Fibroblast of lung (primary cell): ENCODE measurements at regions not wholly inside any gene's neighbourhood (a gene's known extent, or its start where the extent isn't known, plus 50 kb on each side); places are given as distances from the start of the nearest gene placed in this dataset.

Experiments used
- DNase-seq, 2 donors: peaks; one replicate each; pipeline versions ENCODE4 v3.0.0 to v3.0.0-alpha.2; 2010; ENCODE audit warnings: low read depth in 2 of 2
- H2AFZ ChIP-seq: 2 replicates; pipeline ENCODE4 v1.5.1; 2012; ENCODE audit warnings: low read length, control low read depth, inconsistent platforms
- H3K27ac ChIP-seq: 2 replicates; pipeline ENCODE4 v1.5.1; 2011; ENCODE audit warnings: low read length, control low read depth; ENCODE audit not compliant: insufficient read depth
- H3K27me3 ChIP-seq: 2 replicates; pipeline ENCODE4 v1.5.1; 2011; ENCODE audit warnings: mild to moderate bottlenecking, low read length; ENCODE audit not compliant: control insufficient read depth, insufficient read depth
- H3K36me3 ChIP-seq: 2 replicates; pipeline ENCODE4 v1.5.1; 2011; ENCODE audit warnings: low read length; ENCODE audit not compliant: control insufficient read depth, insufficient read depth
- H3K4me1 ChIP-seq: 2 replicates; pipeline ENCODE4 v1.5.1; 2011; ENCODE audit warnings: low read length; ENCODE audit not compliant: control insufficient read depth, insufficient read depth; ENCODE audit errors: extremely low read depth
- H3K4me2 ChIP-seq: 2 replicates; pipeline ENCODE4 v1.5.1; 2011; ENCODE audit warnings: low read length, control low read depth; ENCODE audit not compliant: insufficient read depth; ENCODE audit errors: extremely low read depth
- H3K4me3 ChIP-seq, 4 experiments: fragments of 200-600 bp in 1 of 4; sonication (generic) in 1 of 4; replicated peaks in 1 of 4; 2 replicates each; pipeline ENCODE4 v1.5.1; 2011 to 2016; ENCODE audit warnings: low read length in 4 of 4, low read depth in 3 of 4, mild to moderate bottlenecking in 3 of 4, control low read depth in 2 of 4, inconsistent platforms in 1 of 4, mixed read lengths in 1 of 4; ENCODE audit not compliant: insufficient read depth in 1 of 4; ENCODE audit errors: control extremely low read depth in 1 of 4
- H3K79me2 ChIP-seq: 2 replicates; pipeline ENCODE4 v1.5.1; 2012; ENCODE audit warnings: mild to moderate bottlenecking, low read length, inconsistent platforms; ENCODE audit not compliant: control insufficient read depth, insufficient read depth
- H3K9ac ChIP-seq: 2 replicates; pipeline ENCODE4 v1.5.1; 2011; ENCODE audit warnings: mild to moderate bottlenecking, low read length, control low read depth; ENCODE audit not compliant: insufficient read depth
- H3K9me3 ChIP-seq: 2 replicates; pipeline ENCODE4 v1.5.1; 2012; ENCODE audit warnings: low read depth, low read length; ENCODE audit not compliant: control insufficient read depth, insufficient read depth
- H4K20me1 ChIP-seq: 2 replicates; pipeline ENCODE4 v1.5.1; 2011; ENCODE audit warnings: low read length; ENCODE audit not compliant: control insufficient read depth, insufficient read depth; ENCODE audit errors: extremely low read depth
- CTCF ChIP-seq, 2 donors: IDR thresholded peaks in 1 of 2; conservative IDR thresholded peaks in 1 of 2; 1 replicate in 1 of 2; 2 replicates in 1 of 2; pipeline ENCODE4 v1.5.1; 2011 to 2012; ENCODE audit warnings: low read length in 2 of 2, control low read depth in 1 of 2, inconsistent platforms in 1 of 2, low read depth in 1 of 2, mild to moderate bottlenecking in 1 of 2
- EZH2 ChIP-seq: IDR thresholded peaks from 2 replicates; pipeline ENCODE4 v1.5.1; 2012; ENCODE audit warnings: low read length, control low read depth, mild to moderate bottlenecking; ENCODE audit errors: missing control alignments

GRCh38 chr10:56104923-56105322 is 256.1 kb downstream of the ZWINT start:
- Histone ChIP-seq H3K36me3 (no peaks in the 10 kb centered on the region), H3K79me2 (no peaks in the 10 kb centered on the region), H3K4me1 (no peaks in the 10 kb centered on the region), H2AFZ (no peak overlapping the region), H3K4me3 (no peak overlapping the region), H3K4me2 (no peak overlapping the region), H3K27me3 (no peaks in the 10 kb centered on the region), H3K9ac (no peak overlapping the region), H3K27ac (no peak overlapping the region), H4K20me1 (no peaks in the 10 kb centered on the region), H3K9me3 (no peaks in the 10 kb centered on the region)
- no peak for DNase-seq
- TF ChIP-seq EZH2 (no peak), CTCF (conservative IDR thresholded peaks at IDR 0.05 in 1 of 2, IDR thresholded peaks at IDR 0.05 in 1 of 2; ENCODE audit: low read depth in 1 of 2, low read length in 2 of 2) (no peak)

GRCh38 chr10:56104487-56104886 is 256.6 kb downstream of the ZWINT start:
- TF ChIP-seq CTCF (conservative IDR thresholded peaks at IDR 0.05 in 1 of 2, IDR thresholded peaks at IDR 0.05 in 1 of 2; ENCODE audit: low read depth in 1 of 2, low read length in 2 of 2) (no peak), EZH2 (no peak)
- Histone ChIP-seq H4K20me1 (no peaks in the 10 kb centered on the region), H3K9me3 (no peaks in the 10 kb centered on the region), H2AFZ (no peak overlapping the region), H3K4me2 (no peak overlapping the region), H3K36me3 (no peaks in the 10 kb centered on the region), H3K27ac (no peak overlapping the region), H3K4me1 (no peaks in the 10 kb centered on the region), H3K9ac (no peak overlapping the region), H3K27me3 (no peaks in the 10 kb centered on the region), H3K79me2 (no peaks in the 10 kb centered on the region), H3K4me3 (no peak overlapping the region)
- DNase-seq, result no peak

- Histone ChIP-seq H3K27ac (no peak overlapping the region), H3K27me3 (no peaks in the 10 kb centered on the region), H3K36me3 (no peaks in the 10 kb centered on the region), H2AFZ (no peak overlapping the region), H3K4me3 (no peak overlapping the region), H4K20me1 (no peaks in the 10 kb centered on the region), H3K9ac (no peak overlapping the region), H3K4me1 (no peaks in the 10 kb centered on the region), H3K79me2 (no peaks in the 10 kb centered on the region), H3K9me3 (no peaks in the 10 kb centered on the region), H3K4me2 (no peak overlapping the region)
- TF ChIP-seq CTCF (conservative IDR thresholded peaks at IDR 0.05 in 1 of 2, IDR thresholded peaks at IDR 0.05 in 1 of 2; ENCODE audit: low read depth in 1 of 2, low read length in 2 of 2), result no peak
- no peak for TF ChIP-seq EZH2
- DNase-seq, result no peak
Measured at GRCh38 chr10:56096226-56096517, 264.9 kb downstream of the ZWINT start.
